ENCODE measurements at regions not wholly inside any gene's neighbourhood (a gene's known extent, or its start where the extent isn't known, plus 50 kb on each side); places are given as distances from the start of the nearest gene placed in this dataset.
"Not testable (repeated sequence)": the region's sequence is repeated elsewhere in the genome, so short reads cannot be mapped to it uniquely, and the experiment has no call there.

DNA sequence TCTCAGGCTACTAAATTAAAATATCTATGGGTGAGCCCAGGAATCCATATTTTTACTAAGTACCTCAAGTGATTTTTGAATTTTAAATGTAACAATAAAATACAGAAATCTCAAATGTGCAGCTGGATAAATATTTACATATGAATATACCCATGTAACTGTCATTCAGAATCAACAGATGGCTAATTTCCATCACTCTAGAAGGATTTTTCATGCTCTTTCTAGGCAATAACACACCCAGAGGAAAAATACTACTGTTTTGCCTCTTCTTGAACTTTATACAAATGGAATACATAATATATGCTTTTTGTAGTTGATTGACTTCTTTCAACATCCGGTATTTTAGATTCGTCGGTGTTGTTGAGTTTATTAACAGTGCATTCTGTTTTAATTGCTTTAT is 601.3 kb upstream of the NECTIN3 start:
- DNase-seq (ENCODE audit: low read depth in 2 of 2) = no peak

DNA sequence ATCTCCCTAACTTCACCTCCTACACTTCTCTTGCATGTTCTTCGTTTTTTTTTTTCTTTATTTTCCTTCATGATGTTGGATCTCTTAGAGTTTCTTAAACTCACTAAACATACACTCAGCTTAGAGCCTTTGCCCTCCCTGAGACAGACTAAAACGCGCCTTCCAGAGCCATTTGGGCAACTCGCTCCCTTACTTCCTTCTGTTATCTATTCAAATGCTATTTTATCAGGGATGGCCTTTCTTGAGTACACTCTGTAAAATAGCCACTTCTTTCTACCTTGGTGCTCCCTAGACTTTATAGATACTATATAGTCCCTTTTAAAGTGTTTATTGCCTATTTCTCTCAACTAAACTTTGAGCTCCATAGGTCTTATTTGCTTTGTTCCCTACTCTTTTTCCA is 598.2 kb upstream of the NECTIN3 start:
- DNase-seq (ENCODE audit: low read depth in 2 of 2) = no peak

DNA sequence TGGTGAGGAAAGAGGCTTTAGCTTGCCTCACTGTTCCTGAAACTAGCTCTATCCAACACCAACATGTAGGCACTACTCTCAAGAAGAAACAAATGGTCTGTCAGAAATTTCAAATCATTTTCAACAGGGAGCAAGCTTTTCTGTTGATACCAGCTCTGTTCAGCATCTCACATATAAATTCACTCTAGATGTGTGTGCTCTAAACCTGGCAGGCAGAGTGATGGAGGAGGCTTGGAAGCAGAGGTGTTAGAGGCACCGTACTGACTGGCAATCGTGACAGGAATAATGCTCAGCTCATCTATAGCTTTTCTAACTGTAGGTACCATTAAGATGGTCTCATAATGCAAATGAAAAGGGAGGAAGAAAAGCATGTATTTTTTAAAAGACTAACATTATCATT is 597.2 kb upstream of the NECTIN3 start:
- DNase-seq (ENCODE audit: low read depth in 2 of 2) = no peak

DNA sequence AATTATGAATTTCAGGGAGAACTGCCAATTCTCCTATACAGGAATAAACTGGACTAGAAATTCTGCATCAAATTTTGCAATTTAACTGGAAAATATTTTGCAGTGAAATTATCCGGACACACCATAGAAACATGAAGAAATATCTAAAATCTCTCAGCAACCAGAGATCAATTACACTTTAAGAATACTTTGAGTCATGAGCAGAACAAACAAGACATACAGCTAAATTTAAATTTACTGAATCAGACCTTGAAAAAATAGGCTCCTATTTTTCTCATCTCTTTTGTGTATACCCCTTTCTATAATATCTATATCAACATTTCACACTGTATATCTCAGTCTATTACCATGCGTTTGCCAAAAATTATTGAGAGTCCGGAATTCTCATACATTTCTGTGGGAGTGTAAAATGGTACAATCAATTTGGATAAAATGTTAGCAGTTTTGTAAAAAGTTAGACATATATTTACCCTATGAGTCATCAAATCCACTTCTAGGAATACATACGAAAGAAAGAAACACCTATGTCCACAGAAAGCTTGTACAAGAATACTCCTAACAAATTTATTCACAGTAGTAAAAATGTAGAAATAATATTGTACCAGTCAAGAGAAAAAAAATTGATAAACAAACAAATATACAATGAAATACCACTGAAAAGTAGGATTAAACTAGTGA is 593.1 kb upstream of the NECTIN3 start:
- no peak for DNase-seq (ENCODE audit: low read depth in 2 of 2)

DNA sequence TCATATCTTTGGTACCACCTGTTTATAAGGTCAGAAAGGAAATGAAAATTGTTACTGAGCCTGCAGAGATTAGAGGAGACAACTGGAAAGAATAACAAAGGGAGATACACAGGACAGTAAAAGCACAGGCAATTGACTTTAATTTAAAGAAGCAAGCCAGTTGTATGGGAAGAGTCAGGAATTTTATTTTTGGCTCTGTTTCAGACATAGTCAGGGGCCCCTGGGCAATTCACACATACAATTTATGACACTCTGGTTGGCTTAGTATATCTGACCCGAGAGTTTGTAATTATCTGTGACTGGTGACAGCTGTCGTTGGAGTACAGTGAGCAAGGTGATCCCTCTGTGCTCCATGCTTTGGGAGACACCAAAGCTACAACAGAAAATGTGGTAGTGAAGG is 591.9 kb upstream of the NECTIN3 start:
- no peak for DNase-seq (ENCODE audit: low read depth in 2 of 2)

DNA sequence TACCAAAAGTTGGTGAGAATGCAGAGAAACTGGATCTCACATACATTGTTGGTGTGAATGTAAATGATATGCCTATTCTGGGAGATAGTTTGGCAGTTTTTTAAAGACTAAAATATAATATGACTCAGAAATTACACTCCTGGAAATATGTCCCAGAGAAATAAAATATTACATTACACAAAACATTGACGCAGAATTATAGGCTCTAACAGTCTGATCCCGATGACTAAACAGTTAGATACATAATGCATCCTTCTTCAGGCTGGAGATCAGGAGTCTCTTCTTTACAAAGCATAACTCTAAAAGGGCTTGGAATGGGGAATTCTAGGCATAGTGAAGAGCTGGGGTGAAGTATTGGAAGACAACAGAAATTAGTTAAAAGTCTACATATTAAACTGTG is 586.2 kb upstream of the NECTIN3 start:
- DNase-seq (ENCODE audit: low read depth in 2 of 2) = no peak

DNA sequence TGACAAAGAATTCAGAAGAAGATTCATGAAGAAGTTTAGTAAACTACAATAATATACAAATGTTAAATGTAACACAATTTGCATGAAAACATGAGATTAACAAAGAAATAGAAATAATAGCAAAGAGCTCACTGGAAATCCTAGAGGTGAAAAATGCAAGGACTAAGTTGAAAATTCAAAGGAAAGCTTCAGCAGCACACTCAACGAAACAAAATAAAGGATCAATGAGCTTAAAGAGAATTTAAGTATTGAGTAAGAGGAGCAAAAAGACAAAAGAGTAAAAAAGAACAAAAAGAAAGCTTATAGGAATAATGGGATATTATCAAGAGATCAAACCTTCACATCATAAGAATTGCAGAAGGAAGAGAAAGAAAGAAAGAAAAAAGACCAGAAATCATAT is 583.8 kb upstream of the NECTIN3 start:
- no peak for DNase-seq (ENCODE audit: low read depth in 2 of 2)

DNA sequence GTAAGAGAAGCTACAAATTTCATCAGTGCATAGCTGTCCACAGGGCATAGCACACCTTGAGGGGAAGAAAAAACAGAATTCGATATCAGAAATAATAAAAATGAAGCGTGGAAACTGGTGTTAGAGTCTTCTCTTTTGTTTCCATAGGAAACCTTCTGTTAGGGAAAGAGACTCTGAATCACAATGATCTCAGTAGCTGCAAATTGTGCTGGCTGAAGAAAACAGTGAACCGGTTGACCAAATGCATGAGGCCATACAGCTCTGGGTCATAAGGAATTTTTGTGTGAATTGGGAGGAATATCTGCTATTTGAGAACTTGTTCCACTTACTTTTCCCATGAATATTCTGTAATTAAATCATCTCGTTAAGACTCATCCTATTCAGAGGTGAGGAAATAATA is 580.2 kb upstream of the NECTIN3 start:
- no peak for DNase-seq (ENCODE audit: low read depth in 2 of 2)

DNA sequence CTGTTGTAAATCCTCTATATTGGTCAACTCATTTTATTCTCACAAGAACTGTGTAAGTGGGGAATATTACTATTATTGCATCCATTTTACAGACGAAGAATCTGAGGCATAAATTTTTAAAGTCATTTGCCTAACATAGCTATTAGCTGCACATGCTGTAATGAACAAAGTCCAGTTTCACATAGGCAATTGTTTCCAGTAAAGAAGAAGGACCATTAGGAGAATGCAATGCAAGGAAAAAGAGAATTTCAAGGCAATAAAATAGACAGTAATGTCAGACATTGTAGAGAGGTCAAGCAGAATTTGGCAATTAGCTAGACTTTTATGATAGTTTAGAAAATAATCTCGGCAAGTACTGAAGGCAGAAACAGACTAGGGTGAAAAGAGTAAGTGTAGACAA is 578.7 kb upstream of the NECTIN3 start:
- DNase-seq (ENCODE audit: low read depth in 2 of 2) = no peak

DNA sequence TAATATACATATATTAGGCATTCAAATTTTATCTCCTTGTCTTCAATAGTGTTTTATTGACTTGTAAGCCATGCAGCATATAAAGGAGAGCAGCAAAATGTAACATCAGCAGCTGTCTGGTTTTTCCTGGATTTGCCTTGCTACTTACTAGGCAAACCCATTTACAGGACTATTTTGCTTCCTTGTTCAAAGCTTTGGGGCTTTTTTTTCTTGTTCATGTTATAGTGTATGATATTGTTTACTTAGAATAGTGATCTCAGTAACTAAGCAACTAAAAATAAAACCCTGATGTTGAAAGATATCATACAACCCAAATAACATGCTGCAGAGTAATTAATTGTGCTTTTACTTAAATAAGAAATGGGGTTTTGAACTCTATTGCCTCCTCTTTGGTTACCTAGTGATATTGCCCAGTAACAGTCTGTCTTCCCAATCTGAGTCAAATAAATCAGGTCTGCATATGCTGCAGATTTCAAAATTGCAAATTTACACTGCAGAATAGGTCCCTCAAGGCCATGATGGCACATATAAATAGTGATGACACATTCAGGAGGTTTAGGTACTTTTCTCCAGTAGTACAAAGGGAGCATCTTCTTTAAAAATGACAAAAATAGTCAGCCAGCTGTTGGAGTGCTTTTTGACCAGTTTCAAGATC is 578.1 kb upstream of the NECTIN3 start:
- no peak for DNase-seq (ENCODE audit: low read depth in 2 of 2)

DNA sequence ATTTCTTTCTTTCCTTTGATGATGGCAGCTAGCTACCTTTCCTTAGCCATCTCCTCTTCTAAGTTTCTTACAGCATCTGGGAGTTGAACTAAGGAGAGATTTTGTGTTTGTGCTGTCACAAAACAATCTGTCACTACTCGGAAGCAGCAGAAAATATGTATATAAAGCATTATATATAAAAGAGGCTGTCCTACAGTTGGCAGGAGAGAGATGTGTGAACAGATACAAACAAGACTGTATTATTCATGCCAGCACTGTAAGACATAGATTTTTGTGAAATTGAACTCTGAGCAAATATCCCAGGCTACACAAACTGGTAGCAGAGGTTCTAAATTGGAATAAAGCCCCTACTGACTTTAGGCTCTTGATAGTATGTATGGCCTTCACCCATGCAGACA is 577.5 kb upstream of the NECTIN3 start:
- no peak for DNase-seq (ENCODE audit: low read depth in 2 of 2)

DNA sequence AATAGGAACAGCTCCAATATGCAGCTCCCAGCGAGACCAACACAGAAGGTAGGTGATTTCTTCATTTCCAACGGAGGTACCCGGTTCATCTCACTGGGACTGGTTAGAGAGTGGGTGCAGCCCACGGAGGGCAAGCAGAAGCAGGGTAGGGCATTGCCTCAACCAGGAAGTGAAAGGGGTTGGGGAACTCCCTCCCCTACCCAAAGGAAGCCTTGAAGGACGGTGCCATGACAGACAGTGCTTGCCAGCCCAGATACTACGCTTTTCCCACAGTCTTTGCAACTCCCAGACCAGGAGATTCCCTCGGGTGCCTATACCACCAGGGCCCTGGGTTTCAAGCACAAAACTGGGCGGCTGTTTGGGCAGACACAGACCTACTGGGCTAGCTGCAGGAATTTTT is 576.9 kb upstream of the NECTIN3 start:
- DNase-seq (ENCODE audit: low read depth in 2 of 2) = no peak

DNA sequence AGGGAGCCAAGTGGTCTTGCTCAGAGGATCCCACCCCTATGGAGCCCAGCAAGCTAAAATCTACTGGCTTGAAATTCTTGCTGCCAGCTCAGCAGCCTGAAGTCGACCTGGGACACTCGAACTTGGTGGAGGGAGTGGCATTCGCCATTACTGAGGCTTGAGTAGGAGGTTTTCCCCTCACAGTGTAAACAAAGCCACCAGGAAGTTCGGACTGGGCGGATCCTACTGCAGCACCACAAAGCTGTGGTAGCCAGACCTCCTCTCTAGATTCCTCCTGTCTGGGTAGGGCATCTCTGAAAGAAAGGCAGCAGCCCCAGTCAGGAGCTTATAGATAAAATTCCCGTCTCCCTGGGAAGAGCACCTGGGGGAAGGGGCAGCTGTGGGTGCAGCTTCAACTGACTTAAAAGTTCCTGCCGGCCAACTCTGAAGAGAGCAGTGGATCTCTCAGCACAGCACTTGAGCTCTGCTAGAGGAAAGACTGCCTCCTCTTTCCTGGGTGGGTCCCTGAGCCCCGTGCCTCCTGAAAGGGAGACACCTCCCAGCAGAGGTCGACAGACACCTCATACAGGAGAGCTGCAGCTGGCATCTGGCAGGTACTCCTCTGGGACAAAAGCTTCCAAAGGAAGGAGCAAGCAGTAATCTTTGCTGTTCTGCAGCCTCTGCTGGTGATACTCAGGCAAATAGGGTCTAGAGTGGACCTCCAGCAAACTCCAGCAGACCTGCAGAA is 576.3 kb upstream of the NECTIN3 start:
- DNase-seq (ENCODE audit: low read depth in 2 of 2) = no peak

DNA sequence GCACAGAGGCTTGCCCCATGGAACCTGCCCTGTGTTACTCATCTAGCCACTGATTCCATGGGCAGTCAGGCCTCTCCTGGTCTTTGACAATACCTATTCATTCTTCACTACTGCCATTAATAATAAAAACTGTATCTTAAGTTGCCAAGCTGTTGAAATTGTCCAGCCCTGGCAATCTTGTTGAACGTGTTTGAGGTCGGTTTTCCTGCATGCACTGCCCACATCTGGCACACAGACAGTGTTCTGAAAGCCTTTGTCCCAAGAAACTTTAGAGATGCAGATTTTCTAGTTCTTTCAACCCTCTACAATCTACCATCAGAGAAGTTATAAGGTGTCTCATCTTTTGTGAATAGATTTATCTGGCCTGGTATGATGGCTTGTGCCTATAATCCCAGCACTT is 567.2 kb upstream of the NECTIN3 start:
- no peak for DNase-seq (ENCODE audit: low read depth in 2 of 2)

DNA sequence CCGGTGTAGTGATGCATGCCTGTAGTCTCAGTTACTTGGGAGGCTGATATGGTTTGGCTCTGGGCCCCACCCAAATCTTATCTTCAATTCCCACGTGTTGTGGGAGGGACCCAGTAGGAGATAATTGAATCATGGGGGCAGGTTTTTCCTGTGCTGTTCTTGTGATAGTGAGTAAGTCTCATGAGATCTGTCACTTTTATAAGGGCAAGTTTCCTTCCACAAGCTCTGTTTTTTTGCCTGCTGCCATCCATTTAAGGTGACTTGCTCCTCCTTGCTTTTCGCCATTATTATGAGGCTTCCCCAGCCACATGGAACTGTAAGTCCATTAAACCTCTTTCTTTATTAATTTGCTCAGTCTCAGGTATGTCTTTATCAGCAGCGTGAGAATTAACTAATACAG is 566.7 kb upstream of the NECTIN3 start:
- DNase-seq (ENCODE audit: low read depth in 2 of 2) = no peak

DNA sequence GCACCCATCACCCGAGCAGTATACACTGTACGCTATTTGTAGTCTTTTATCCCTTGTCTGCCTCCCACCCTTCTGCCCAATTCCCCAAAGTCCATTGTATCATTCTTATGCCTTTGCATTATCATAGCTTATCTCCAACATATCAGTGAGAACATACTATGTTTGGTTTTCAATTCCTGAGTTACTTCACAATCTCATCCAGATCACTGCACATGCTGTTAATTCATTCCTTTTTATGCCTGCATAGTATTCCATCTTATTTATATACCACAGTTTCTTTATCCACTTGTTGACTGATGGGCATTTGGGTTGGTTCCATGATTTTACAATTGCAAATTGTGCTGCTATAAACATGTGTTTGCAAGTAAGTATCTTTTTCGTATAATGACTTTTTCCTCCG is 564.7 kb upstream of the NECTIN3 start:
- DNase-seq (ENCODE audit: low read depth in 2 of 2) = no peak

DNA sequence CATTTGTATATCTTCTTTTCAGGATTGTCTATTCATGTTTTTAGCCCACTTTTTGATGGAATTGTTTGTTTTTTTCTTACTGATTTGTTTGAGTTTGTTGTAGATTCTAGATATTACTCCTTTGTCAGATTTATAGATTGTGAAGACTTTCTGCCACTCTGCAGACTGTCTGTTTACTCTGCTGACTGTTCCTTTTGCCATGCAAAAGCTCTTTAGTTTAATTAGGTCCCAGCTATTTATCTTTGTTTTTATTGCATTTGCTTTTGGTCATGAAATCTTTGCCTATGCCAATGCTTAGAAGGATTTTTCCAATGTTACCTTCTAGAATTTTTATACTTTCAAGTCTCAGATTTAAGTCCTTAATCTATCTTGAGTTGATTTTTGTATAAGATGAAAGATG is 564.0 kb upstream of the NECTIN3 start:
- DNase-seq (ENCODE audit: low read depth in 2 of 2) = not testable (repeated sequence)

DNA sequence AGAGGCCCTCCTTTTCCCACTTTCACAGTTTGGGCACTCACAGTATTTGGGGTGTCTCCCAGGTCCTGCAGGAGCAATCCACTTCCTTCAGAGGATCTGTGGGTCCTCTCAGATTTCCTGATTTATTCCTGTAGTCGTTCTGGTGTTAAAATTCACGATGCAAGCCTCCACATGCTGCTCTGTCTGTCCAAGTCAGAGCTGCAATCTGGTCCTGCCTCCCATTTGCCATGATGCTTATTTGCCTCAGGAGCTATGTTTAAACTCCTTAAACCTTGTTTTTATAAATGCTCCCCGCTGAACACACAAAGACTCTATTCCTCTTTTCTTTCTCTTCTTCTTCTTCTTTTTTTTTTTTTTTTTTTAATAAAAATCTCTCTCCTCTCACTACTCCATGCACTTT is 558.7 kb upstream of the NECTIN3 start:
- no peak for DNase-seq (ENCODE audit: low read depth in 2 of 2)

DNA sequence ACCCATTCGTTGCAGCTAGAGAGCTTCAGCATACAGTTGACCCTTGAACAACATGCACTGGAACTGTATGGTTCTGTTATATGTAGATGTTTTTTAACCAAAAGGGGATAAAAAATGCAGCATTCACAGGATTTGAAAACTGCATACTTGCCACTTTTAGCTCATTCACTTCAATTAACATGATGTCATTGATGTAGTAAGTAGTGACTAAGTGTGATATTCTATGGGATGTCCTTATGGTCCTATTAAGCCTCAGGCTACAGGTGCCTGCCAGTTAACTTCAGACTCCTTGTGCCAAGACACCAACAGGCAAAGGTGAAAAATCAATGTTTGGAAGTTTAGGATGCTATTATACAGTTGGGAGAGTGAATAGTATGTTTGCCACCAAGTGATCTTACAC is 553.6 kb upstream of the NECTIN3 start:
- DNase-seq (ENCODE audit: low read depth in 2 of 2) = no peak

DNA sequence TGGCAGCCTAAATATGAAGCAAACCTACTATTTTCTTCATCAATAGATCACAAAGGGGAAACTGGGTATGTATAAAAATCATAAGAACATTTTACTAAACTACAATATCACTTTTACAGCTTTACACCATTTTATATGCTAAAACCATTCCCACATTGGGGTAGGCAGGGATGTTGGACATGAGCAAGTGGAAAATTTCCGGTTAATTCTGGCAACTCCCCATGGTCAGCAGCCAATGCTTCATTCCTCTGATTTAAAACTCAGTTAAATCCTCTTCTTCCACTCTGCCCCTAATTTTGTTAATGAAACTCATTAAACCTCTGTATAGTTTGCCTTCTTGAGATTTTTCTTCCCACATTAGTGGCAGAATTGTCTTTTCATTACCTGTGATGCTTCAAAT is 552.5 kb upstream of the NECTIN3 start:
- no peak for DNase-seq (ENCODE audit: low read depth in 2 of 2)

DNA sequence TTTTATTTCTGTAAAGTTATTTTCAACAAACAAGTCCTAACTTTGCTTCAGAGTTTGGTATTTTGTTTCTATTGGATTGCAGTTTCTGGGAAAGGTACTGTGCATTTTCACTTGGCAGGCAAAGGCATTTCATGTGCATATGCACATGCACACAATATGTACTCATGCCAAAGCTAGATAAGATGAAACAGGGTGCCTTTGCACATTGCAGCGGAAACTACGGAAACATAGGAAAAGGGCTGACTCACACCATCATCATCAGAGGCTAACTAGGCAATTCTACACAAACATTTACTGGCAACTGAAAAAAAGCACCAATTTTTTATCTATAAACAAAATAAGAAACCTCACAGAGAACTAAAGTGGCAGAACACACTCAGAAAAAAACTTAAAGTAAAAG is 550.6 kb upstream of the NECTIN3 start:
- no peak for DNase-seq (ENCODE audit: low read depth in 2 of 2)

DNA sequence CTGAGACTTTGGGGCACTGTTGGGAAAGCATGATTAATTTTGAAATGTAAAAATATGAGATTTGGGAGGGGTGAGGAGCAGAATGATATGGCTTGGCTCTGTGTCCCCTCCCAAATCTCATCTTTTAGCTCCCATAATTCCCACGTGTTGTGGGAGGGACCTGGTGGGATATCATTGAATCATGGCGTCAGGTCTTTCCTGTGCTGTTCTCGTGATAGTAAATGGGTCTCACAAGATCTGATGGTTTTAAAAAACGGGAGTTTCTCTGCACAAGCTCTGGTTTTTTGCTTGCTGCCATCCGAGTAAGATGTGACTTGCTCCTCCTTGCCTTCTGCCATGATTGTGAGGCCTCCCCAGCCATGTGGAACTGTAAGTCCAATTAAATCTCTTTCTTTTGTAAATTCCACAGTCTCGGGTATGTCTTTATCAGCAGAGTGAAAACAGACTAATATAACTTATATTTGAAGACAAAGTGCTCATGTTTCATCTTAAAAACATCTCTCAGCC is 546.0 kb upstream of the NECTIN3 start:
- DNase-seq (ENCODE audit: low read depth in 2 of 2) = not testable (repeated sequence)

Measured in stimulated activated CD8-positive, alpha-beta memory T cell treated with anti-CD3 and anti-CD28 coated beads, Interleukin-15, amount 100 ng/mL, for 4 hours (primary cell).